HT1080 (cell line): ENCODE measurements at regions not wholly inside any gene's neighbourhood (a gene's known extent, or its start where the extent isn't known, plus 50 kb on each side); places are given as distances from the start of the nearest gene placed in this dataset.
"Not testable (repeated sequence)": the region's sequence is repeated elsewhere in the genome, so short reads cannot be mapped to it uniquely, and the experiment has no call there.

ENCODE experiments used
- DNase-seq: peaks from one replicate; pipeline ENCODE4 v3.0.0-alpha.2; 2015; ENCODE audit warnings: low read depth

- DNase-seq: no peak
These were observed 194.2 kb upstream of the SVIL start for GRCh38 chr10:29828956-29829355.

GRCh38 chr10:29828440-29828894 is 193.7 kb upstream of the SVIL start:
- DNase-seq: peak; percentile 17

GRCh38 chr10:29827512-29827911 is 192.7 kb upstream of the SVIL start:
- no peak for DNase-seq

- DNase-seq: no peak
These were observed 192.2 kb upstream of the SVIL start for GRCh38 chr10:29826801-29827450.

GRCh38 chr10:29826221-29826620 is 191.4 kb upstream of the SVIL start:
- no peak for DNase-seq

GRCh38 chr10:29823553-29824080 is 188.8 kb upstream of the SVIL start:
- DNase-seq: no peak

DNA sequence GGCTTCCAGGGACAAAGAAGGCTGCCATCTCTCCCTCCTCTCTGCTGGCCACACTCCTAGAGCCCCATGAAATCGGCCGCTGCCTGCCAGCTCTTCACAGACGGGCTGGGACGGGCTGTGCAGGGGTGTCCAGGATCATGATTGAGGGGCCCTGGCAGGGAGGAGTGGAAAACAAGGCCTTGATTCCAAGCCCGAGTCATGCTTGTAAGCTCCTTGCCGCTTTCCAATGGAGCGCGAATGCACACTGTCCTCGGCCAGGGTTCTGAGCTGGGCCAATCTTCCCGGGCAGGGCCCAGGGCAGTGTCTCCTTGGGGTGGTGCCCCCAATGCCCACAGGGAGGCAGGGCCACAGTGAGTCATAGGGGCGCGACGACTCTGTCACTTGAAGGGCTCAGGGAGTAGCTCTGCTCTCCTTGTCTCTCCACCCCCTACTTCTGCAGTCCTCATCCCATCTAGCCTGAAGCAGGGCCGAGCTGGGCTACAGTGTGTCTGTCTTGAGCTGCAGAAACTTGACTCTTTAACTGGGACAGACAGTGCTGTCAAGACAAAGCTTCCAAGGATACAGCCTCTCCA is 186.2 kb upstream of the SVIL start:
- DNase-seq: no peak

DNA sequence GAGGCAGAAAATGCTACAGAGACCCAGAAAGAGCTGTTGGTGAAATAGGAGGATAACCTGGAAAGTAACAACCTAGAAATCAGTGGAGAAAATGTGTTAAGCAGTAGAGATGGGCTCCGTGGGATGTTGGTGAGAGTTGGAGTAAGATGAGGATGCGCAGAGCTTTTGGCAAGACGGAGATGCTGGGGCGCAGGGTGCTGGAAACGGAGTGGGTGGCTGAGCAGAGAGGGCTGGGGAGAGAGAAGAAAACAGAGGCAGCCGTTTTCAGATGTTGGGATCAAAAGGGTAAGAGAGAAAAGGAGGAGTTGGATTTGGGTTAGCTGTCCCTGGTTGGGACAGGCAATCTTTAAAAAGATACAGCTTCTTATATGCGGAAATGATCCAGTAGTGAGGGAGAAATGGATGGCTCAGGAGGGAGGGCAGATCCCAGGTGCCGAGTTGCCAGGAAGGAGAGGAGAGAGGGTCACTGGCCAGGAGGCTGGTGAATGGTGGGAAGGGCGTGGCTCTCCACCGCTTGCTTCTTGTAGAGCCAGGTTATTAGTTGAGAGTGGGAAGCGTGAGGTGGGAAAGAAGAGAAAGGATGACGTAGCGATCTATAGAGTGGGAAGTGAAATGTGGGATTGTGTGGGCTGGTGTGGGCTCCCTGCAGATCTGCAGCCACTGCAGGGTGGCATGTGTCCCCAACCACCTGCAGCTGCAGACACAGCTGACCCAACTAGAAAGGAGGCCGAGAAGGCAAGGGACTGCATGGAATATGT is 182.2 kb upstream of the SVIL start:
- DNase-seq: no peak

- DNase-seq: no peak
These were observed 180.8 kb upstream of the SVIL start for GRCh38 chr10:29815572-29815971.

DNA sequence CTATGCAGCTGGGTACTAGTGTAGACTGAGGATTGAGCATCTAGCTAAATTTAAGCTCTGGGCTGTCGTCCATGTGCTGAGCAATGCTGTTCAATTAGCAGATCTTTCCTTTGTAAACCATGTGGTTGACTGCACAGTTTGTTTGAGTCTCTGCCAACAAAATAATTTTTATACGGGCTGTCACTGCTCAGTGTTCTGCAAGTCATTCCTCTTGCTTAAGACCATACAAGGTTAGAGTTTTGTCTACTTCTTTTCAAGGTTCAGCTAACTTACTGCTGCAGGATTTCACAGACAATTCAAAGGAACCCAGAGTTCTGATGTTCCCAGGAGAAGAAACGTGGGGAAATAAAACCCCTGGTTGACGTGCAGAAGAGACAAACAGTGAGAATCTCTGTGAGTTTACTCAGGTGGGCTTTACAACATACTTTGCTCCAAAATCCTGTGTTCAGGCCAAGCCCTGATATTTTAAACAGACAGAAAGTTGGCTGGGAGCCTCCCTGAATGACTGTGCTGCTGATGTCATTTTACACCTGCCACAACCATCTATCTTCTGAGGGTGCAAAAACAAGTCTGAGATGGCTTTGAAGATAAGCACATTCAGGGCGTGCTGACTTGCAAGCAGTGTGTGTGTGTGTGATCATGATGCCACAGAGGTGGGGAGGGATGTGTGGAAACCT is 177.1 kb upstream of the SVIL start:
- peak; percentile 64 for DNase-seq

DNA sequence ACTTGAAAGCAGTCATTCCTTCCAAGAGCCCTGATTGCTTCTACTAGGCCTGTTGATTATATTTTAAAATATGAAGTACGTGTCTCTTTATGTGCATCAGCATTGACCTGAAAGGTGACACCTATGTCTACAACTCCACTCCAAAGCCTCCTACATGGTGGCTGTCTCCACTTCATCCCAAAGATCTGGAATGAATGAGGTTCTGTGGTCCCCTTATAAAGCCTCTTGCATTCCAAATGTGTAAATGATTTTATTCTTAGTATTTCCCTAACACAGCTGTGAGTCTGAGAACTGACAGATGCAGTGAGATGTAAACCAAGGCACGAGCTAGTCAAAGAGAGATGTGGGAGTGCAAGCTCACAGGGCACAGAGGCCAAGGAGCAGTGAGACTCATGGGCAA is 176.0 kb upstream of the SVIL start:
- no peak for DNase-seq

GRCh38 chr10:29810231-29810630 is 175.5 kb upstream of the SVIL start:
- DNase-seq: not testable (repeated sequence)

GRCh38 chr10:29809383-29809782 is 174.6 kb upstream of the SVIL start:
- DNase-seq: no peak

GRCh38 chr10:29807163-29807806 is 172.5 kb upstream of the SVIL start:
- peak; percentile 81 for DNase-seq

DNA sequence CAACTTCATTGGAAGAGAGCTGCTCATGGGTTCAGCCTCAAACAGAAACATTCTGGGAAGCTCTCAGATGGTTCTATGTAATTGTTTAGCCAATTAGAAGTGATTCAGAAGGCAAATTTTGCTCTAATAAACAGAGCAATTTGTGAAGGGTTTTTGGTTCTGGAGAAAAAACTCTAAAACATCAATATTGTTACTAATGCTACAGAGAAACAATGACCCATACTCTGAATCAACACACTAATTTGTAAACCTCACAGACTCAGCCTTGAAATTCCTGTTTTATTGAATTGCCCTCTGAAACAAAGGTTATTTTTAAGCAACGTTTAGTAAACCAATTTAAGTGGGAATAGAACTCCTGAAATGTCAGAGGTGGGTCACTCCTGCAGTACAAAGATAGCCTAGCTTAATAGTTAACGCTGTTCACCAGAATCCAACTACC is 171.6 kb upstream of the SVIL start:
- no peak for DNase-seq

DNA sequence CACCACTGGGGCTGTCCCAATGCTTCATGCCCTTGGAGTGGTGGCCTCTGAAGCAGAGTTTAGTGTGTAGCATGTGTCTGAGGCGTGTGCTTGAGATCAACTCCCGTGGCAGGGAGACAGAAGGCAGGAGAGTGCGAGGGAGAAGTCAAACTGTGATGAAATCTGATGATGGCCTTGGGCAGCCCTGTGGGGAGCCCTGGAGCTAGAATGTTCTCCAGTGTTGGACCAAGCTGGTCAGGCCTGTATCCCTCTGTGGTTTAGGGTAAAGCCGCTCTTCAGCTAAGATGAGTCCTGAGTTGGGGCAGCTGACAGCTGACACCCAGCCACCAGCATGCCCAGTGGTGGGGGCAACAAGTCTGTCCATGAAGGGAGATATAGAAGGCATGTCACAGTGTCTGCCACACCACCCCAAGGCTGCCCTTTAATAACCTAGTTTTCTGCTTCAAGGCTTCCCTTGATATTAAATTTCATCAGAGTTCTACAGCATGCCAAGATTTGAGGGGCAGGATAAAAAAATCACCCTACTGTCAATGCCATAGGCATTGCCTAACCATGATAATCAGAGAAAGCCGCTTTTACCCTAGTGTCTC is 170.5 kb upstream of the SVIL start:
- DNase-seq: no peak

DNA sequence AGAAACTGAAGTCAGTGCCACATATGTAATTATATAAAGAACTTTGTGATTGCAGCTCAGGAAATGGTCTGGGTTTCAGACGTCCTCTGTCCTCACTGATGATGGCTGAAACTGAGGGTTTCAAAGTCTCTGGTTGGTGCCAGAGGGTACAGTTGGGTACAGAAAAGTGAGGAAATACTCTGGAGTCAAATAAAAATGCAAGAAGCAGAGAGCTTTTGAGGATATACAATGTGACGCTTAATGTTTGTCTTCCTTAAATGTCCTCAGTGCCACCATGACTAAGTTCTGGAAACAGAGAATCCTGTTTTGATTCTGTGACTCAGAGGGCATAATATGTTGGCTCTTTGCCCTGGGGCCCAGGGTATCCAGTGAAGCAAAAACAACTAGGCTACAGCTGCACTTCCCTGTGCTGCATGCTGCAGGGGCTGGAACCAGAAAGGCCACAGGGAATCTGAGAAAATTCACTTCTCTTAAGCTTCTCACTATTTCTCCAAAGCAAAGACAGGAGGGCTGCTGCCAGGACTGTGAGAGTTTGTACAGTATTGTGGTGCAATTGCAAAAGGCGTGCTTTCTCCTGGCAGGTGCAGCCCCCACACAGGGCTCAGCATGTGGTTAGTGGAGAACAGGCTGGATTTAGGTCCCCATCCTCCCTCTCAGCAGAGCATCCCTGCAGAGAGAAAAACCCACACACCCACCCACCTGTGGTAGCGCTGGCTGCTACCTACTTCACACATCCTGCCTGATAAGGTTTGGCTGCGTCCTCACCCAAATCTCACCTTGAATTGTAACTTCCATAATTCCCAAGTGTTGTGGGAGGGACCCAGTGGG is 169.5 kb upstream of the SVIL start:
- DNase-seq: peak; percentile 97

DNA sequence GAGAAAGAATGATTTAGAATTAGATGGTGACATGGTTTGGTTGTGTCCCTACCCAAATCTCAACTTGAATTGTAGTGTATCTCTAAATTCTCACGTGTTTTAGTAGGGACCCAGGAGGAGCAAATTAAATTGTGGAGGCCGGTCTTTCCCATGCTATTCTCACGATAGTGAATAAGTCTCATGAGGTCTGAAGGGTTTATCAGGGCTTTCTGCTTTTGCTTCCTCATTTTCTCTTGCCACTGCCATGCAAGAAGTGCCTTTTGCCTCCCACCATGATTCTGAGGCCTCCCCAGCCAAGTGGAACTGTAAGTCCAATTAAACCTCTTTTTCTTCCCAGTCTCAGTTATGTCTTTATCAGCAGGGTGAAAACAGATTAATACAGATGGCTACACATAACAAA is 167.4 kb upstream of the SVIL start:
- no peak for DNase-seq

GRCh38 chr10:29798921-29799690 is 164.3 kb upstream of the SVIL start:
- DNase-seq: no peak
